ENCODE measurements at regions not wholly inside any gene's neighbourhood (a gene's known extent, or its start where the extent isn't known, plus 50 kb on each side); places are given as distances from the start of the nearest gene placed in this dataset.

DNA sequence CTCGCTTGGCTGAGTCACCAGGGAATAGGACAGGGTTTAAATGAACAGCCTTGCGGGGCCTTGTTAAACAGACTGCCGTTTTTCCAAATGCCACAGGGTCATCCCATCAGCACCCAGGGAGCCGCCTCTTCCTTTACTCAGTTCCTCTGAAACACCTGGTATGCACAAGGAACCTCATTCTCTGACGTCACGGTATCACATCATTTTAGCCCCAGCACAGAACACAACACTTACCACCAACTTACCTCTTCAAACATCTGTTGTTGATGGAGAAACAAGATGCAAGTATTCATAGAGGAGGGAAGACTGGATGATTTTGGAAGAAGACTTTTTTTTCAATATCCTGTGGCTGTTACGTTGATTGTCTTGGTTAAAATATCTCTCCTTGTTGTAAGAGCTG, 535.3 kb upstream of the TMEM132C start:
- Histone ChIP-seq H3K4me1 (replicated peaks) (no peaks in the 10 kb centered on the region), H3K27me3 (replicated peaks; ENCODE audit: insufficient read depth) (no peaks in the 10 kb centered on the region), H3K9me3 (no peaks in the 10 kb centered on the region), H3K36me3 (no peaks in the 10 kb centered on the region), H3K27ac (no peak overlapping the region), H3K4me3 (no peak overlapping the region)
- WGBS: 57% methylated on average over 7 of the region's 7 CpGs
- intact Hi-C loops (cut with DNase I): no loop called here
- no peak for DNase-seq (ENCODE audit: low spot score)
- no peak for TF ChIP-seq POLR2AphosphoS5 (IDR thresholded peaks at IDR 0.05)
- no peak for TF ChIP-seq POLR2A (IDR thresholded peaks at IDR 0.05)
- TF ChIP-seq, protein P1, sequence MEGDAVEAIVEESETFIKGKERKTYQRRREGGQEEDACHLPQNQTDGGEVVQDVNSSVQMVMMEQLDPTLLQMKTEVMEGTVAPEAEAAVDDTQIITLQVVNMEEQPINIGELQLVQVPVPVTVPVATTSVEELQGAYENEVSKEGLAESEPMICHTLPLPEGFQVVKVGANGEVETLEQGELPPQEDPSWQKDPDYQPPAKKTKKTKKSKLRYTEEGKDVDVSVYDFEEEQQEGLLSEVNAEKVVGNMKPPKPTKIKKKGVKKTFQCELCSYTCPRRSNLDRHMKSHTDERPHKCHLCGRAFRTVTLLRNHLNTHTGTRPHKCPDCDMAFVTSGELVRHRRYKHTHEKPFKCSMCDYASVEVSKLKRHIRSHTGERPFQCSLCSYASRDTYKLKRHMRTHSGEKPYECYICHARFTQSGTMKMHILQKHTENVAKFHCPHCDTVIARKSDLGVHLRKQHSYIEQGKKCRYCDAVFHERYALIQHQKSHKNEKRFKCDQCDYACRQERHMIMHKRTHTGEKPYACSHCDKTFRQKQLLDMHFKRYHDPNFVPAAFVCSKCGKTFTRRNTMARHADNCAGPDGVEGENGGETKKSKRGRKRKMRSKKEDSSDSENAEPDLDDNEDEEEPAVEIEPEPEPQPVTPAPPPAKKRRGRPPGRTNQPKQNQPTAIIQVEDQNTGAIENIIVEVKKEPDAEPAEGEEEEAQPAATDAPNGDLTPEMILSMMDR (IDR thresholded peaks at IDR 0.05): no peak

DNA sequence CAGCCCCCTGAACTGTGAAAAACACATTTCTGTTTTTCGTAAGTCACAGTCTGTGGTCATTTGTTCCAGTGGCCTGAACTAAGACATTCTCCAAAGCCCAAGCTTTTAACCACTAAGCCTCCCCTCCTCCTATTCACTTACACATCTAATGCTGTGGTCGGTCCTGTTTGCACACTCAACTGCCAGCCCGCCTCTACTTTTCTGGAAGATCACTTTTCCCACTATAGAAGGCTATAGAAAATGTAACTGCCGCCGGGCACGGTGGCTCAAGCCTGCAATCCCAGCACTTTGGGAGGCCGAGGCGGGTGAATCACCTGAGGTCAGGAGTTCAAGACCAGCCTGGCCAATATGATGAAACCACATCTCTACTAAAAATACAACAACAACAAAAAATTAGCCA, 524.7 kb upstream of the TMEM132C start:
- H3K36me3 ChIP-seq: no peaks in the 10 kb centered on the region
- no peak overlapping the region for H3K27ac ChIP-seq
- no peaks in the 10 kb centered on the region for H3K27me3 ChIP-seq (replicated peaks; ENCODE audit: insufficient read depth)
- TF ChIP-seq POLR2AphosphoS5 (IDR thresholded peaks at IDR 0.05) (no peak), POLR2A (IDR thresholded peaks at IDR 0.05) (no peak)
- TF ChIP-seq, protein P1 (IDR thresholded peaks at IDR 0.05): no peak
- H3K4me3 ChIP-seq: no peak overlapping the region
- no peak for DNase-seq (ENCODE audit: low spot score)
- H3K9me3 ChIP-seq: no peaks in the 10 kb centered on the region
- no peaks in the 10 kb centered on the region for H3K4me1 ChIP-seq (replicated peaks)
- WGBS: 81% methylated on average over 8 of the region's 8 CpGs
- intact Hi-C loops (cut with DNase I): no loop called here

DNA sequence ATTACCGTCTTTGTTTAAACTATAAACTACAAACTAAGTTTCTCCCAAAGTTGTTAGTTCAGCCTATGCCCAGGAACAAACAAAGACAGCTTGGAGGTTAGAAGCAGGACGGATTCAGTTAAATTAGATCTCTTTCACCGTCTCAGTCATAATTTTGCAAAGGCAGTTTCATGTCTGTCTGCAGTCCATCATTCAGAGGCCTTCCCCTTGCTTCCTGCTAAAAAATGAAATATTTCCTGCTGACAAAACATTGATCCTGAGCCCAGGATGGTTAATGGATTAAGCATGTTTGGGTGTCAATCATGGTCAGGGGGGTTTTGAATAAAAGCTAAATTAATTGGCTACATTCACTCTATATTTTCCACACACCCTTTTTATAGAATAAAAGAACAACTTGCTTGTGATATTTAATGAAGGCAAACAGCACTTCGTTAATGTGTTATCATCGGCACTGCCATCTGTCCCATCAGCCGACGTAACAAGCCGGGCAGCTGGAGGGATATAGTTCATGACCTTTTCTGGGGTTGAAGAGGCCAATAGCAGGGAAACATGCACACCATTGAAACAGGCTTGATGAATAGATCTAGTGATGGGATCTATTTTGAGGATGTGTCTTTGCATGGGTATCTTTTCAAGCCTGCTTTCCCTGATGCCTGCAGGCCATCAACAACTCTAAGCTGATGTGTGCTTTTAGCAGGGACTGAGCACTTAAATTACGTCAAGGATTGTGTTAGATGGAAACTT, 521.3 kb upstream of the TMEM132C start:
- Histone ChIP-seq H3K27me3 (replicated peaks; ENCODE audit: insufficient read depth) (no peaks in the 10 kb centered on the region), H3K36me3 (no peaks in the 10 kb centered on the region), H3K4me3 (no peak overlapping the region), H3K9me3 (no peaks in the 10 kb centered on the region), H3K27ac (no peak overlapping the region), H3K4me1 (replicated peaks) (no peaks in the 10 kb centered on the region)
- TF ChIP-seq, protein P1 (IDR thresholded peaks at IDR 0.05): no peak
- no peak for TF ChIP-seq POLR2AphosphoS5 (IDR thresholded peaks at IDR 0.05)
- TF ChIP-seq POLR2A (IDR thresholded peaks at IDR 0.05): no peak
- intact Hi-C loops (cut with DNase I): no loop called here
- WGBS: 81% methylated on average over 9 of the region's 9 CpGs
- DNase-seq (ENCODE audit: low spot score): no peak

DNA sequence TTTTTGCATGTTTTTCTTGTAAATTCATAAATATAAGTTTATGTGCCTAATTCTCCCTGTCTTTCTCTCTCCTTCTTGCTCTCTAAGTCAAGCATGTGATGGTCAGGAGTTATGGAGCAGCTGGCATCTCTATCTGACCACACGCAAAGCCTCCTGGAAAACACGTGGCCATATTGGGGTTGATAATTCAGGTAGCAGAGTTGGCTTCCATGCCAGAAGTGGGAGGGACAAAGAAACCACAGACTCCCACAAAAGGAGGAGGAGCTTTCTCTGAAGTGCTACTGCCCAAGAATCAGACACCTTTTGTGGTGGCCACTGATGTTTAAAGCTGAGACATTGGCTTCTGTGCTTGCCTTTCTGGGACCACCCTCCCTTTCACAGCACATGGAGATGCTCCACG, 517.6 kb upstream of the TMEM132C start:
- Histone ChIP-seq H3K27me3 (replicated peaks; ENCODE audit: insufficient read depth) (no peaks in the 10 kb centered on the region), H3K27ac (no peak overlapping the region), H3K36me3 (no peaks in the 10 kb centered on the region), H3K4me3 (no peak overlapping the region), H3K4me1 (replicated peaks) (no peaks in the 10 kb centered on the region), H3K9me3 (no peaks in the 10 kb centered on the region)
- intact Hi-C loops (cut with DNase I): no loop called here
- no peak for DNase-seq (ENCODE audit: low spot score)
- 80% methylated on average over 3 of the region's 3 CpGs for WGBS
- TF ChIP-seq POLR2AphosphoS5 (IDR thresholded peaks at IDR 0.05): no peak
- TF ChIP-seq, protein P1 (IDR thresholded peaks at IDR 0.05): no peak
- no peak for TF ChIP-seq POLR2A (IDR thresholded peaks at IDR 0.05)

Data from prostate gland (tissue), 2 donors.